Stomach (tissue), 8 donors: ENCODE measurements at regions not wholly inside any gene's neighbourhood (a gene's known extent, or its start where the extent isn't known, plus 50 kb on each side); places are given as distances from the start of the nearest gene placed in this dataset.

Source experiments
- DNase-seq, 2 donors: peaks; one replicate each; pipeline versions ENCODE4 v3.0.0 to v3.0.0-alpha.2; 2013 to 2019
- H3K27ac ChIP-seq, 5 donors: fragments of 200-600 bp in 4 of 5; sonication (generic) in 4 of 5; one replicate each; pipeline ENCODE4 v1.5.1; 2013 to 2019; ENCODE audit warnings: mild to moderate bottlenecking in 1 of 5, moderate library complexity in 1 of 5
- H3K27me3 ChIP-seq, 3 donors: fragments of 200-600 bp; sonication (generic); one replicate each; pipeline ENCODE4 v1.5.1; 2017 to 2019; ENCODE audit warnings: mixed run types in 1 of 3
- H3K36me3 ChIP-seq, 4 donors: fragments of 200-600 bp; sonication (generic); 1 replicate in 3 of 4; 2 replicates in 1 of 4; pipeline ENCODE4 v1.5.1; 2016 to 2019
- H3K4me1 ChIP-seq, 4 donors: fragments of 200-600 bp; sonication (generic); one replicate each; pipeline ENCODE4 v1.5.1; 2016 to 2019
- H3K4me3 ChIP-seq, 4 donors: fragments of 200-600 bp; sonication (generic) in 3 of 4; one replicate each; pipeline ENCODE4 v1.5.1; 2016 to 2019; ENCODE audit warnings: mild to moderate bottlenecking in 1 of 4
- H3K9me3 ChIP-seq, 4 donors: fragments of 200-600 bp; sonication (generic); one replicate each; pipeline ENCODE4 v1.5.1; 2016 to 2019
- CTCF ChIP-seq, 7 experiments: fragments of 450-650 bp in 4 of 7; fragments of 200-600 bp in 3 of 7; sonication (generic) in 3 of 7; IDR thresholded peaks; one replicate each; pipeline ENCODE4 v1.5.1; 2016 to 2019; ENCODE audit warnings: antibody characterized with exemption in 7 of 7, control low read depth in 2 of 7, mild to moderate bottlenecking in 1 of 7
- EP300 ChIP-seq: sonication (generic); formaldehyde crosslinking; IDR thresholded peaks from one replicate; pipeline ENCODE4 v1.6.1; 2017; ENCODE audit warnings: antibody characterized with exemption
- POLR2A ChIP-seq, 4 donors: fragments of 450-650 bp; IDR thresholded peaks; one replicate each; pipeline ENCODE4 v1.6.1; 2016; ENCODE audit warnings: antibody characterized with exemption in 4 of 4, control low read depth in 2 of 4, mild to moderate bottlenecking in 1 of 4, moderate library complexity in 1 of 4
- POLR2AphosphoS5 ChIP-seq, 3 donors: sonication (generic); formaldehyde crosslinking; IDR thresholded peaks; one replicate each; pipeline ENCODE4 v1.6.1; 2016; ENCODE audit warnings: antibody characterized with exemption in 3 of 3
- WGBS, 5 donors: extraction: QIAGEN DNeasy Blood & Tissue Kit in 3 of 5; methylation state at CpG; one replicate each; pipeline versions ENCODE4 v1.1.5 to v1.1.7; 2013 to 2018; 5-methylcytosine and 5-hydroxymethylcytosine counted together
- intact Hi-C: fragments of 100-400 bp; cut with DNase I; formaldehyde crosslinking; loops from one replicate; pipeline ENCODE4 v1.15.1; 2023; ENCODE audit warnings: low total_unique reads
- donor health status: healthy with polysubstance abuse.
- donor health status: Bipolar disorder and iron deficiency.
- donor health status: healthy.

DNA sequence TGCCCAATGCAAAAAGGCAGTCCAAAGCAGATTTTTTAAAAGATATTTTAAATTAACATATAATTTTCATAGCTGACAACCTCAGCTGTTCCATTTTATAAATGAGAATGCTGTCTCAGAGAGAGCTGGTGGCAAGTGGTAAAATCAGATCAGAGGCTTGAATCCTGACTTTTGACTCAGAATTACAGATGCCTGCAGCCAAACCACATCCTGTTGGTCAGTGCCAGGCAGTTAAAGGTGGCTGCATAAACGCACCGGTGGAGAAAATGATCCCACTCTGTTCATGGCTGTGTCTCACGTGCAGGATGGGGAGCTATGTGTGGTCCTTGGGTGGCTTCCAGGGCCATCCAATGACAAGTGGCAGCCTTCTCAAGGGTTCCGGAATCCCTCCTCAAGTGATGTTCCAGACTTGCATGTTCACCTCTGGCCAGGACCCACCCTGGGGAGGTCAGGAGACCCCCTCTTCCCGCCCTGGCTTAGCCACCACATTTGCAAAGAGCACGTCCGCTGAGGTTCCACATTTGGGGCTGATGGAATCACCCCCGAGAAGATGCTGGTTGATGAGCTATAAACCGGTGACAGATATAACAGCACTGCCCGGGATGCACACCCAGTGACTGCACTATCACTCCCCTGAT, 155.5 kb downstream of the SHANK2 start:
- WGBS, 5 donors: 73 to 81% (median 75%) methylated on average over 10 of the region's 10 CpGs
- no peak overlapping the region for H3K4me3 ChIP-seq
- H3K36me3 ChIP-seq: peaks cover 3 to 31% (median 23%) of the 10 kb centered on the region in 4 donors
- no peaks in the 10 kb centered on the region for H3K4me1 ChIP-seq
- intact Hi-C loops: no loop called here
- H3K27ac ChIP-seq: no peak overlapping the region
- no peak for DNase-seq
- H3K27me3 ChIP-seq: peaks cover 0 to 5% (median 0%) of the 10 kb centered on the region in 3 donors
- no peaks in the 10 kb centered on the region for H3K9me3 ChIP-seq
- TF ChIP-seq CTCF (IDR thresholded peaks at IDR 0.05): no peak
- no peak for TF ChIP-seq EP300
- no peak for TF ChIP-seq POLR2AphosphoS5 (IDR thresholded peaks at IDR 0.05)
- no peak for TF ChIP-seq POLR2A (IDR thresholded peaks at IDR 0.05)

DNA sequence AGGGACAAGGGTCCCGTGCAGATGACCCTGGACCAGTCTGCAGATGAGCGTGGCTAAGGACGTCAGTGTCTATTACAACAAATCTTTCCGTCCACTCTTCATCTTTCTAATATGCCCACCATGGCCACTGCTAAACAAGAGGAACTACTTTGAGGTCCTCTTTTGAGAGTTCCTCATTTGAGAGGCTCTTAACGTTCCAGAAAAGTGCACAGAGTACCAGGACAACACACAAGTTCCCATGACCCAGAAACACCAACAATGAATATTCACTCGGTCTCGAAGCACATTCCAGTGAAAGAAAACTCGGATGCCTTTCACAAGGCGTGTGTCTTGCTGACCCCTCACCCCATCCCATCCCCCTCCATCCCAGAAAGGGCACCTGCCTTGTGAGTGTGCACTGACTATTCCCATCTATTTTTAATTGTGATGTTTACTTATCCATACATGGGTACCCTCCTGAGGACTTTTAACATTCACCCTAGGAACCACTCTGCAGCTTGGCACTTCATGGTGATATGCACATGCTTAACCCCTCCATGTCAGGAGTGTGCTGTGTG, 157.0 kb downstream of the SHANK2 start:
- H3K9me3 ChIP-seq: no peaks in the 10 kb centered on the region
- H3K36me3 ChIP-seq: peaks cover 3 to 43% (median 34%) of the 10 kb centered on the region in 4 donors
- H3K27me3 ChIP-seq: peaks cover 0 to 5% (median 0%) of the 10 kb centered on the region in 3 donors
- no peak overlapping the region for H3K4me3 ChIP-seq
- intact Hi-C loops: no loop called here
- no peak for TF ChIP-seq POLR2AphosphoS5 (IDR thresholded peaks at IDR 0.05)
- TF ChIP-seq POLR2A (IDR thresholded peaks at IDR 0.05): no peak
- no peak for TF ChIP-seq EP300
- TF ChIP-seq CTCF (IDR thresholded peaks at IDR 0.05): no peak
- H3K27ac ChIP-seq: no peak overlapping the region
- H3K4me1 ChIP-seq: no peaks in the 10 kb centered on the region
- WGBS, 5 donors: 82 to 86% (median 83%) methylated on average over 9 of the region's 9 CpGs
- DNase-seq: no peak

- Histone ChIP-seq H3K36me3 (peaks cover 3 to 46% (median 37%) of the 10 kb centered on the region in 4 donors), H3K9me3 (no peaks in the 10 kb centered on the region), H3K27me3 (peaks cover 0 to 5% (median 0%) of the 10 kb centered on the region in 3 donors), H3K27ac (no peak overlapping the region), H3K4me3 (no peak overlapping the region), H3K4me1 (no peaks in the 10 kb centered on the region)
- WGBS, 5 donors: 91 to 96% (median 95%) methylated on average over 24 to 26 of the region's 26 CpGs
- TF ChIP-seq EP300 (no peak), CTCF (IDR thresholded peaks at IDR 0.05) (no peak), POLR2AphosphoS5 (IDR thresholded peaks at IDR 0.05) (no peak)
- intact Hi-C loops: no loop called here
- no peak for DNase-seq
Observed at GRCh38 chr11:71094296-71095077, 157.9 kb downstream of the SHANK2 start.

- no peak for DNase-seq
- TF ChIP-seq EP300: no peak
- TF ChIP-seq CTCF (IDR thresholded peaks at IDR 0.05): no peak
- no peak for TF ChIP-seq POLR2A (IDR thresholded peaks at IDR 0.05)
- TF ChIP-seq POLR2AphosphoS5 (IDR thresholded peaks at IDR 0.05): no peak
- intact Hi-C loops: no loop called here
- no peak overlapping the region for H3K4me3 ChIP-seq
- peaks cover 3 to 48% (median 40%) of the 10 kb centered on the region in 4 donors for H3K36me3 ChIP-seq
- no peaks in the 10 kb centered on the region for H3K9me3 ChIP-seq
- no peaks in the 10 kb centered on the region for H3K4me1 ChIP-seq
- WGBS, 5 donors: 92 to 93% (median 92%) methylated on average over 7 to 14 of the region's 14 CpGs
- no peak overlapping the region for H3K27ac ChIP-seq
- peaks cover 0 to 5% (median 0%) of the 10 kb centered on the region in 3 donors for H3K27me3 ChIP-seq
Observed at GRCh38 chr11:71093783-71094182, 158.6 kb downstream of the SHANK2 start.
